Astrocyte (in vitro differentiated cells and primary cell): ENCODE measurements at regions not wholly inside any gene's neighbourhood (a gene's known extent, or its start where the extent isn't known, plus 50 kb on each side); places are given as distances from the start of the nearest gene placed in this dataset.

Experiments used
- DNase-seq: peaks from one replicate; pipeline ENCODE4 v3.0.0-alpha.2; 2010; ENCODE audit warnings: low read depth
- FAIRE-seq: peaks from 2 replicates; lab custom pipeline; 2011; peaks lifted over from hg19 to GRCh38; lab: Jason Lieb, UNC
- H2AFZ ChIP-seq: 2 replicates; pipeline ENCODE4 v1.6.0; 2012; ENCODE audit warnings: low read depth, low read length, inconsistent platforms
- H3K27ac ChIP-seq: 2 replicates; pipeline ENCODE4 v1.5.1; 2011; ENCODE audit warnings: low read depth, low read length, inconsistent platforms
- H3K27me3 ChIP-seq: 2 replicates; pipeline ENCODE4 v1.6.0; 2011; ENCODE audit warnings: low read length, inconsistent platforms; ENCODE audit not compliant: insufficient read depth
- H3K36me3 ChIP-seq: 2 replicates; pipeline ENCODE4 v1.5.1; 2011; ENCODE audit warnings: low read length, inconsistent platforms; ENCODE audit not compliant: insufficient read depth
- H3K4me1 ChIP-seq: 2 replicates; pipeline ENCODE4 v1.5.1; 2011; ENCODE audit warnings: low read length, inconsistent platforms; ENCODE audit not compliant: insufficient read depth
- H3K4me2 ChIP-seq: 2 replicates; pipeline ENCODE4 v1.6.0; 2012; ENCODE audit warnings: low read length, inconsistent platforms
- H3K4me3 ChIP-seq: 2 replicates; pipeline ENCODE4 v1.5.1; 2011; ENCODE audit warnings: low read depth, mild to moderate bottlenecking, low read length, inconsistent platforms; ENCODE audit not compliant: insufficient read depth
- H3K79me2 ChIP-seq: 2 replicates; pipeline ENCODE4 v1.6.0; 2012; ENCODE audit warnings: mild to moderate bottlenecking, low read length, inconsistent platforms; ENCODE audit not compliant: insufficient read depth
- H3K9ac ChIP-seq: 2 replicates; pipeline ENCODE4 v1.6.0; 2012; ENCODE audit warnings: mild to moderate bottlenecking, low read length, inconsistent platforms
- H3K9me3 ChIP-seq: 2 replicates; pipeline ENCODE4 v1.5.1; 2012; ENCODE audit warnings: low read depth, mild to moderate bottlenecking, low read length, inconsistent platforms; ENCODE audit not compliant: insufficient read depth
- H4K20me1 ChIP-seq: 2 replicates; pipeline ENCODE4 v1.6.0; 2012; ENCODE audit warnings: low read length, inconsistent platforms; ENCODE audit not compliant: insufficient read depth
- H3K27ac Mint-ChIP-seq: one replicate; pipeline ENCODE4 v1.8.0; 2021; ENCODE audit warnings: mild to moderate bottlenecking, mixed read lengths; ENCODE audit not compliant: unreplicated experiment
- H3K27me3 Mint-ChIP-seq: one replicate; pipeline ENCODE4 v1.8.0; 2021; ENCODE audit warnings: low read depth, mixed read lengths; ENCODE audit not compliant: unreplicated experiment
- H3K36me3 Mint-ChIP-seq: one replicate; pipeline ENCODE4 v1.8.0; 2021; ENCODE audit warnings: low read depth, mixed read lengths; ENCODE audit not compliant: unreplicated experiment
- H3K4me1 Mint-ChIP-seq: one replicate; pipeline ENCODE4 v1.8.0; 2021; ENCODE audit warnings: low read depth, mixed read lengths; ENCODE audit not compliant: unreplicated experiment
- H3K4me3 Mint-ChIP-seq: one replicate; pipeline ENCODE4 v1.8.0; 2021; ENCODE audit warnings: mild to moderate bottlenecking, moderate library complexity, mixed read lengths; ENCODE audit not compliant: unreplicated experiment
- H3K9me3 Mint-ChIP-seq: one replicate; pipeline ENCODE4 v1.8.0; 2021; ENCODE audit warnings: mild to moderate bottlenecking, mixed read lengths; ENCODE audit not compliant: unreplicated experiment
- CTCF ChIP-seq: IDR thresholded peaks from 2 replicates; pipeline ENCODE4 v1.5.1; 2011; ENCODE audit warnings: low read depth, mild to moderate bottlenecking, inconsistent platforms, low read length, moderate library complexity; ENCODE audit not compliant: insufficient read depth
- EZH2 ChIP-seq: IDR thresholded peaks from 2 replicates; pipeline ENCODE4 v1.6.1; 2012; ENCODE audit warnings: mild to moderate bottlenecking, low read length, inconsistent platforms; ENCODE audit not compliant: insufficient read depth

GRCh38 chr17:34098699-34099098 is 156.4 kb upstream of the CCL2 start:
- H3K4me3 ChIP-seq = no peak overlapping the region

GRCh38 chr17:34099859-34100515 is 155.1 kb upstream of the CCL2 start:
- DNase-seq (no peak), FAIRE-seq (no peak)
- H3K4me1 ChIP-seq = no peaks in the 10 kb centered on the region
- H3K4me3 ChIP-seq = no peak overlapping the region
- H4K20me1 ChIP-seq = no peaks in the 10 kb centered on the region
- H3K9ac ChIP-seq = no peak overlapping the region
- H3K27ac ChIP-seq = no peak overlapping the region
- no peak overlapping the region for H3K4me3 Mint-ChIP-seq
- no peak overlapping the region for H3K4me2 ChIP-seq
- H3K4me1 Mint-ChIP-seq = no peaks in the 10 kb centered on the region
- no peaks in the 10 kb centered on the region for H3K36me3 ChIP-seq
- H3K36me3 Mint-ChIP-seq = no peaks in the 10 kb centered on the region
- no peaks in the 10 kb centered on the region for H3K9me3 Mint-ChIP-seq
- no peaks in the 10 kb centered on the region for H3K27me3 ChIP-seq
- H3K79me2 ChIP-seq = no peaks in the 10 kb centered on the region
- H3K9me3 ChIP-seq = no peaks in the 10 kb centered on the region
- H3K27me3 Mint-ChIP-seq = peaks cover 4% of the 10 kb centered on the region
- no peak for TF ChIP-seq CTCF
- no peak for TF ChIP-seq EZH2
- no peak overlapping the region for H3K27ac Mint-ChIP-seq
- H2AFZ ChIP-seq = no peak overlapping the region

More at GRCh38 chr17:34098699-34099098, 156.4 kb upstream of the CCL2 start:
- H3K27ac Mint-ChIP-seq = no peak overlapping the region
- no peak for DNase-seq
- no peaks in the 10 kb centered on the region for H3K79me2 ChIP-seq
- no peak overlapping the region for H3K4me3 Mint-ChIP-seq
- H3K4me1 Mint-ChIP-seq = no peaks in the 10 kb centered on the region
- no peaks in the 10 kb centered on the region for H3K9me3 Mint-ChIP-seq
- no peaks in the 10 kb centered on the region for H3K36me3 ChIP-seq
- TF ChIP-seq EZH2 (no peak), CTCF (no peak)
- FAIRE-seq = no peak
- no peak overlapping the region for H3K4me2 ChIP-seq
- peaks cover 3% of the 10 kb centered on the region for H3K9me3 ChIP-seq
- no peak overlapping the region for H2AFZ ChIP-seq
- H3K27ac ChIP-seq = no peak overlapping the region
- no peaks in the 10 kb centered on the region for H3K36me3 Mint-ChIP-seq
- H3K27me3 ChIP-seq = no peaks in the 10 kb centered on the region
- no peaks in the 10 kb centered on the region for H4K20me1 ChIP-seq
- no peak overlapping the region for H3K9ac ChIP-seq
- H3K4me1 ChIP-seq = no peaks in the 10 kb centered on the region
- H3K27me3 Mint-ChIP-seq = peaks cover 4% of the 10 kb centered on the region

- no peaks in the 10 kb centered on the region for H3K4me1 Mint-ChIP-seq
- H3K36me3 ChIP-seq = no peaks in the 10 kb centered on the region
- FAIRE-seq = no peak
- TF ChIP-seq EZH2 (no peak), CTCF (no peak)
- no peaks in the 10 kb centered on the region for H3K27me3 ChIP-seq
- no peaks in the 10 kb centered on the region for H3K79me2 ChIP-seq
- no peaks in the 10 kb centered on the region for H4K20me1 ChIP-seq
- H3K36me3 Mint-ChIP-seq = no peaks in the 10 kb centered on the region
- H3K9me3 Mint-ChIP-seq = no peaks in the 10 kb centered on the region
- H3K9ac ChIP-seq = no peak overlapping the region
- no peak overlapping the region for H2AFZ ChIP-seq
- H3K27ac Mint-ChIP-seq = no peak overlapping the region
- no peaks in the 10 kb centered on the region for H3K4me1 ChIP-seq
- no peak overlapping the region for H3K4me3 ChIP-seq
- no peak overlapping the region for H3K4me2 ChIP-seq
- H3K4me3 Mint-ChIP-seq = no peak overlapping the region
- H3K9me3 ChIP-seq = no peaks in the 10 kb centered on the region
- DNase-seq = no peak
- no peak overlapping the region for H3K27ac ChIP-seq
- peaks cover 5% of the 10 kb centered on the region for H3K27me3 Mint-ChIP-seq
Measured at GRCh38 chr17:34107019-34107418, 148.1 kb upstream of the CCL2 start.
